Panc1 (cell line): ENCODE measurements at regions not wholly inside any gene's neighbourhood (a gene's known extent, or its start where the extent isn't known, plus 50 kb on each side); places are given as distances from the start of the nearest gene placed in this dataset.
"Not testable (repeated sequence)": the region's sequence is repeated elsewhere in the genome, so short reads cannot be mapped to it uniquely, and the experiment has no call there.

Experiments used
- CTCF ChIP-seq: fragments of 450-650 bp; IDR thresholded peaks from 2 replicates; pipeline ENCODE4 v1.5.1; 2017; ENCODE audit warnings: mild to moderate bottlenecking
- POLR2AphosphoS5 ChIP-seq: IDR thresholded peaks from 2 replicates; pipeline ENCODE4 v1.6.1; 2012; ENCODE audit warnings: mild to moderate bottlenecking, low read depth, low read length, moderate library complexity
- SIN3A ChIP-seq: IDR thresholded peaks from 2 replicates; pipeline ENCODE4 v1.6.1; 2012; ENCODE audit warnings: low read depth, mild to moderate bottlenecking, low read length, moderate library complexity, borderline replicate concordance; ENCODE audit not compliant: insufficient read depth
- TCF7L2 ChIP-seq: IDR thresholded peaks from 2 replicates; pipeline ENCODE4 v1.6.1; 2011; ENCODE audit warnings: mild to moderate bottlenecking, low read depth, low read length, inconsistent platforms
- TF ChIP-seq, protein P1 (sequence below), 2 experiments: IDR thresholded peaks; 2 replicates each; pipeline ENCODE4 v1.6.1; 2011 to 2012; ENCODE audit warnings: low read depth in 2 of 2, control low read depth in 1 of 2, low read length in 1 of 2, mild to moderate bottlenecking in 1 of 2, moderate library complexity in 1 of 2; ENCODE audit not compliant: insufficient read depth in 1 of 2

- TF ChIP-seq CTCF, POLR2AphosphoS5, TCF7L2, SIN3A: not testable (repeated sequence)
- TF ChIP-seq, protein P1, sequence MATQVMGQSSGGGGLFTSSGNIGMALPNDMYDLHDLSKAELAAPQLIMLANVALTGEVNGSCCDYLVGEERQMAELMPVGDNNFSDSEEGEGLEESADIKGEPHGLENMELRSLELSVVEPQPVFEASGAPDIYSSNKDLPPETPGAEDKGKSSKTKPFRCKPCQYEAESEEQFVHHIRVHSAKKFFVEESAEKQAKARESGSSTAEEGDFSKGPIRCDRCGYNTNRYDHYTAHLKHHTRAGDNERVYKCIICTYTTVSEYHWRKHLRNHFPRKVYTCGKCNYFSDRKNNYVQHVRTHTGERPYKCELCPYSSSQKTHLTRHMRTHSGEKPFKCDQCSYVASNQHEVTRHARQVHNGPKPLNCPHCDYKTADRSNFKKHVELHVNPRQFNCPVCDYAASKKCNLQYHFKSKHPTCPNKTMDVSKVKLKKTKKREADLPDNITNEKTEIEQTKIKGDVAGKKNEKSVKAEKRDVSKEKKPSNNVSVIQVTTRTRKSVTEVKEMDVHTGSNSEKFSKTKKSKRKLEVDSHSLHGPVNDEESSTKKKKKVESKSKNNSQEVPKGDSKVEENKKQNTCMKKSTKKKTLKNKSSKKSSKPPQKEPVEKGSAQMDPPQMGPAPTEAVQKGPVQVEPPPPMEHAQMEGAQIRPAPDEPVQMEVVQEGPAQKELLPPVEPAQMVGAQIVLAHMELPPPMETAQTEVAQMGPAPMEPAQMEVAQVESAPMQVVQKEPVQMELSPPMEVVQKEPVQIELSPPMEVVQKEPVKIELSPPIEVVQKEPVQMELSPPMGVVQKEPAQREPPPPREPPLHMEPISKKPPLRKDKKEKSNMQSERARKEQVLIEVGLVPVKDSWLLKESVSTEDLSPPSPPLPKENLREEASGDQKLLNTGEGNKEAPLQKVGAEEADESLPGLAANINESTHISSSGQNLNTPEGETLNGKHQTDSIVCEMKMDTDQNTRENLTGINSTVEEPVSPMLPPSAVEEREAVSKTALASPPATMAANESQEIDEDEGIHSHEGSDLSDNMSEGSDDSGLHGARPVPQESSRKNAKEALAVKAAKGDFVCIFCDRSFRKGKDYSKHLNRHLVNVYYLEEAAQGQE (IDR thresholded peaks at IDR 0.05; ENCODE audit: insufficient read depth in 1 of 2, low read depth in 2 of 2, low read length in 1 of 2), result not testable (repeated sequence)
Measured at GRCh38 chr18:60018134-60018533, 118.3 kb downstream of the PMAIP1 start.
